ENCODE measurements at regions not wholly inside any gene's neighbourhood (a gene's known extent, or its start where the extent isn't known, plus 50 kb on each side); places are given as distances from the start of the nearest gene placed in this dataset.
"Not testable (repeated sequence)": the region's sequence is repeated elsewhere in the genome, so short reads cannot be mapped to it uniquely, and the experiment has no call there.

DNA sequence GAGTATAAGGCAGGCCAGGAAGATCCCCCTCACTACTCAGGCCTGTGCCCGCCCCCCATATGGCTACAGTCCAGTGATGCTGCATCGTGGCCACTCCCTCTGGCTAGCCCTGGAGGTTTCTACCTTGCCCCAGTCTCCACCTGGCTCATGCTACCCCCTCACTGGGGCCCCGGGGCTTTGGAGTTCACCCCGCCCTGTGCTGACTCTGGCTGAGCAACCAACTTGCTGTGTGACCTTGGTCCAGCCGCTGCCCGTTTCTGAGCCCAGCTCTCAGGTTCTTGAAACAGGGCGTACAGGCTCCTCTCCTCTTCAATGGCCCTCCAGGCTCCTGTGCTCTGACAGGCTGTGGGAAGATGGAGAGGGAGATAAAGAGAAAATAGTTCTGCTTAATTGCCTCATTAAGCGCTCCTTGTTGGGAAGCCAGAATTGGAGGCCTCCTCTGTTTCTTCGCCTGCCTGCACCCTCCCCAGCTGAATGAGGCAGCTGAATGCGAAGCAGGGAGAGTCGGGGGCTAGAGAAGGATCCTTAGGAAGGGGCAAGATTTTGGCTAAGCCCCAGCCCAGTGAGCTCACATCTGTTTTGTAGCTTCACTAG, 138.2 kb upstream of the NCOR2 start:
- DNase-seq = no peak

DNA sequence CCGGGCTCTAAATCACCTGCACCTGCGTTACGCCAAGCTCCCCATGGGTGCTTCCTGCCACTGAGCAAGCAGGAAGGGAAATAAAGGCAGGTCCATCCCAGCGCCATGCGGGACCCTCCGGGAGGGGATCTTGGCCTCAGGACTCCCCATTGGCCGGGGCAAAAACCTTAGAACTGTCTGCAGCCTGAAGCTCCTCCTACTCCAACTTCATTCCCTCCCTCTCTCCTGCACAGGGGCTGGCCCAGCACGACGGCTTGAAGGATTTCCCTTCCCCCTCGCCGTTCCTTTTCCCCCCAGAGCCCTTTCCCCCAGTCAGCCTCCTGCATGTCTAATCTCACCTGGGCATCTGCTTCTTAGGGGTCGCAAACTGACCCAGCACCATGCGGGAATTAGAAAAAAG, 137.2 kb upstream of the NCOR2 start:
- DNase-seq = no peak

DNA sequence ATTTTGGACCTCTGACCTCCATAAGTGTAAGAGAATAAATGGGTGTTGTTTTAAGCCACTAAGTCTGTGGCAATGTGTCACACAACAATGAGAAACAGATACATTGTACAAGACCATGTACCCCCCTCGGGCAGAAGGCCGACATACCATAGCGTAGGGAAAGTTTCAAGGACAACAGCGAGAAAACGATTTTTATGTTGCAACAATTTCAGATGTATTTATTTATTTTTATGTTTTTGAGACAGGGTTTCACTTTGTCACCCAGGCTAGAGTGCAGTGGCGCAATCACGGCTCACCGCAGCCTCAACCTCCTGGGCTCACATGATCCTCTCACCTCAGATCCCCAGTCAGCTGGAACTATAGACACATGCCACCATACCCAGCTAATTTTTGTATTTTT, 136.4 kb upstream of the NCOR2 start:
- DNase-seq = no peak

DNA sequence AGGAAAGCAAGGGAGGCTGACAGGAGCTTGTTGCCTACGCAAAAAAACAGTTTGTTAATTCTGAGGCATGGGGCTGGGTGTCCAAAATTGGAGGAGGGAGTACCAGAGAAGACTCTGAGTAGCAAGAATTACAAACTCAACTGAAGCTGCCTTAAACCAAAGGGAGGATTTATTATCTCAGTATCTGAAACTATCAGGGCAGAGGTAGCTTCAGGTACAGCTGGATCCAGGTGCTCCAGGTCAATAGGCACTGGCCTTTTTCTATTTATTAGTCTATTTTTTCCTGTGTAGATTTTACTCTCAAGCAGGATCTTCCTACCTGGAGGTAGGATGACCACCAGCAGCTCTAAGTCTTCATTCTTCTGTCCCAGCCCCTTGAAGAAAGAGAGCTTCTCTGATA, 135.3 kb upstream of the NCOR2 start:
- DNase-seq = no peak

DNA sequence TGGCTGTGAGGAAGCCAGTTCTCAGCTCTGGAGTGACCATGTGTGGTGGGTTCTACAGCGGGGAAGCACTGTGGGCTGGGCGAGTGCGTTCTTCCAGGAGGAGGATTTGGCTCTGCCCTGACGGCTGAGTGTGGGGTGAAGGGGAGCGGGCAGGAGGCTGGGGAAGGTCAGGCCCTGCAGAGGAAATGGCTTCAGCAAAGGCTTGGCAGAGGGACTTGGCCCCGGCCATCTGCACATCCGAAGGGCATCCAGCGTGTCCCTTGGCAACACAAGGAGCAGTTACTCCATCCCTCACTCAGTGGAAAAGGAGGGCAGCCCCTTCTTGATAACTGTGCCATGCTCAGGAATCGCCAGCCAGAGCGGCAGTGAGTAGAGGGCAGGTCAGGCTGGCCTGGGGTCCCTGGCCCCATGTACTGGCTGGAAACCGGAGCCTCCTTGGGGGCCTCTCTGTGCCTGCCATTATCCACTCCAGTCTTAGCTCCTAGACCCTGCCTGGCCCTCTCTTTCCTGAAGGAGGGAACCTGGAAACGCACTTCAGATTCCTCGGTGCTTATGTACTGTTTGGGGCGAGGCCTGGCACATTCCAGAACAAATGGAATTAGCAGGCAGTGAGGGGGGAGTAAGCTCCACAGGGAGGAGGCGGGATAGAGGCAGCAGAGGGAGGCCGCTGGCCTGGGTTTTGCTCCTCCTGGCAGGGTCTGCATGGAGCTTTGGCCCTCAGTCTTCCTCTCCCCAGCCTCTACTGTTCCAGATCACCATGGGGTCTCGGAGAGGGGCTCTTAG, 133.6 kb upstream of the NCOR2 start:
- peak; percentile 79 for DNase-seq

DNA sequence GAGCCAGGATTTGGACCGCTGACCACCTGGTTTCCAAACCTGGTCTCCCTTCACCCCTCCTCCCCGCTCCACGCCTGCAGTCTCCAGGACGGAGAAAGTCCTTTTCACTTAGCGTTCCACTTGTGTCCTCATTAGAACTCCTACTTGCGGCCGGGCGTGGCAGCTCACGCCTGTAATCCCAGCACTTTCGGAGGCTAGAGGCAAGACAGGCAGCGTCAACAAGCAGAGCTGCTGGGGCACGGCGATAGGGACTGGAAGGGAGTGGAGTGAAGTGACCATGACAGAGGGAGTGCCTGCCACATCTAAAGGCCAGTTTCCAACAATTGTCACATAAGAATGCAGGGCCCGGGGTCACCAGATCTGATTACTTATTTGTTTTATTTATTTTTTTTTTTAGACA, 132.5 kb upstream of the NCOR2 start:
- DNase-seq = no peak

DNA sequence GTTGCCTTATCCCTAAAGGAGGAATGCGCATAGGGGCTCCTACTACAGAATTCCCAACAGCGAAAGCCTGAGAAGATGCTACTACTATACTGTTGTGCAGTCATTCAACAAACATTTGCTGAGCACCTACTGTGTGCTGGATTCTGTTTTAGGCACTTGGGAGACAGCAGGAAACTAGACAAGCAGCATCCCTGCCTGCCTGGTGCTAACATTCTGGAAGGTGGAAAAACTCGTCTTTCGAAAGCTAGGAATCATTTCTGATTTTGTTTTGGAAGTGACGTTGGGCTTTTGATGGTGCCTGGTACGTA, 131.5 kb upstream of the NCOR2 start:
- no peak for DNase-seq

DNA sequence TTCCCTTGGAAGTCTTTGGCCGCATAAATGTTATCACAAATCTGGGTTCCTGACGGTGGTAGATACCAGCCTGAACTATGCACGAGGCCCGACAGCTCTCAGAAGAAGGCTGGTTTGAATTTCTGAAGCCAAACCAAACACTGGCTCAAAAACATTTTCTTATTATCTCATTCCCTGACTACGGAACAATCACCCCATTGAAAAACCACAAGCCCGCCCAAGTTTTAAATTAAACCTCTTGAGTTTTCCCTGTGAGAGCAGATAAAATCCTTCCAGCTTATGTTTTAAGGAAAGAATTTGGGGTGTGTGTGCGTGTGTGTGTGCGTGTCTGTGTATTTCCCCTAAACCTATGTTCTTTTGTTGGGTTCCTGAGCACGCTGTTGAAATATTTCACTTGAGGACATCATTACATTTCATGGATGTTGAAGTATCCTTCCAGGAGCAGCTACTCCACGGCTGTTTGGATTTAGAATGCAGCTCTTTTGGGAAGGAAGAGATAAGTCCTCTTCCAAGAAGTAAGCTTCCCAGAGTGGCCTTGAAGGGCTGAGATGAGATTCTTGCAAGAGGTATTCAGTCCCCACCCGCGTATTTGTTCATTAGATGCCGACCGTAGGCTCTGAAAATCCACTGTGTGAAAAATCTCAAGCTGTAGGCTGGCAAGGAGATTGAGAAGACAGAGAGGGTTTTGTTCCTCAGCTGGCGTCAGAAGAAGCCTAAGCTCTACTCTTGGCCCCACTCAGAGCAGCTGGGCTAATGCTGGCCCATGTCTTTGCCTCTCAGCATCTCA, 131.0 kb upstream of the NCOR2 start:
- no peak for DNase-seq

DNA sequence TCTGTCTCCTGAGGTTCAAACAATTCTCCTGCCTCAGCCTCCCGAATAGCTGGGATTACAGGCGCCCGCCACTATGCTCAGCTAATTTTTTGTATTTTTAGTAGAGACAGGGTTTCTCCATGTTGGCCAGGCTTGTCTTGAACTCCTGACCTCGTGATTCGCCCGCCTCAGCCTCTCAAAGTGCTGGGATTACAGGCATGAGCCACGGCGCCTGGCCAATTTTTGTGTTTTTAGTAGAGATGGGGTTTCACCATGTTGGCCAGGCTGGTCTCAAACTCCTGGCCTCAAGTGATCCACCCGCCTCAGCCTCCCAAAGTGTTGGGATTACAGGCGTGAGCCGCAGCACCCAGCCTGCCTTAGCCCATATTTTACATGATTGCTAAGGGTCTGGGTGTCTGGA, 130.3 kb upstream of the NCOR2 start:
- DNase-seq = not testable (repeated sequence)

DNA sequence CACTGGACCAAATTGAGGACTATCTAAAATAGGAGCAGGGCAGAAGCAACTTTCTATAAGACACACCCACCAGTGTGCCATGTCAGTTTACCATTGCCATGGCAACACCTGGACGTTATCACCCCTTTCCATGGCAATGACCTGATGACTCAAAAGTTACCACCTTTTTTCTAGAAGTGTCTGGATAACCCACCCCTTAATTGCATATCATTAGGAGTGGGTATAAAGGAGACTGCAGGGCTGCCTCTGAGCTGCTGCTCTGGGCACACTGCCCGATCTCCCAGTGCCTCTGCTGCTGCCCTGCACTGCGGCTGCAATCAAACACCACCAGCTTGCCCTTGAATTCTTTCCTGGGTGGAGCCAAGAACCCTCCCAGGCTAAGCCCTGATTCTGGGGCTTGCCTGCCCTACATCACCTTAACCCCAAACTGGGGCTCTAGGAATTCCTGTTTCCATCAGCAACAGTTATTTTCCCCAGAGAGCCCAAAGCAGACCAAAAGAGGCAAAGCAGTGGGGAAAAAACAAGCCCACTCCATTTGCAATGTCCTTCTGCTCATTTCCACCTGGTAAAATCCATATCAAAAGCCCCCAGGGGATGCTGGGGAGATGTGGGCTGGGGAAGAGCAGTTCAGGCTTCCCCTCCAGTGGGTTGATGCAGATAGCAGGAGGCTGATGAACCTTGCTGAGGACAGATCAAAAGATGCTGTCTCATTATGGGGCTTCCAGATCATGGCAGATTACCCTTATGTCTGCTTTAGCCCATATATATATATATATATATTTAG, 129.5 kb upstream of the NCOR2 start:
- DNase-seq = no peak

DNA sequence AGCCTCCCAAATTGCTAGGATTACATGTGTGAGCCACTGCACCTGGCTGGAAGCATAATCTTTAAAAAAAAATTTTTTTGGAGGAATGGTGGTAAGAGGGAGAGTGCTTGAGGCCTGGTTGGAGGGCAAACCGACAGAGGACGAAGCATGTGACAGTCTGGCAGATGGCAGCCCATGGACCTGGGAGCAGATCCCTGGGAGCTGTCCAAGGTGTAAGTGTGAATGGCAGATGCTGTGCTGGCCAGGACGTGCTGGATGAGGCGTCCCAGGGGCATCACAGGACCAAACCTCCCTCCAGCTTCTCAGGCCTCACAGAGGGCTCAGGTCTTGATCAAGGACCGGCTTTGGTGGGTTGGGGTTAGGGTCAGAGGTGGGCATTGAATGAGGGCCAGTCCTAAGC, 128.4 kb upstream of the NCOR2 start:
- no peak for DNase-seq

DNA sequence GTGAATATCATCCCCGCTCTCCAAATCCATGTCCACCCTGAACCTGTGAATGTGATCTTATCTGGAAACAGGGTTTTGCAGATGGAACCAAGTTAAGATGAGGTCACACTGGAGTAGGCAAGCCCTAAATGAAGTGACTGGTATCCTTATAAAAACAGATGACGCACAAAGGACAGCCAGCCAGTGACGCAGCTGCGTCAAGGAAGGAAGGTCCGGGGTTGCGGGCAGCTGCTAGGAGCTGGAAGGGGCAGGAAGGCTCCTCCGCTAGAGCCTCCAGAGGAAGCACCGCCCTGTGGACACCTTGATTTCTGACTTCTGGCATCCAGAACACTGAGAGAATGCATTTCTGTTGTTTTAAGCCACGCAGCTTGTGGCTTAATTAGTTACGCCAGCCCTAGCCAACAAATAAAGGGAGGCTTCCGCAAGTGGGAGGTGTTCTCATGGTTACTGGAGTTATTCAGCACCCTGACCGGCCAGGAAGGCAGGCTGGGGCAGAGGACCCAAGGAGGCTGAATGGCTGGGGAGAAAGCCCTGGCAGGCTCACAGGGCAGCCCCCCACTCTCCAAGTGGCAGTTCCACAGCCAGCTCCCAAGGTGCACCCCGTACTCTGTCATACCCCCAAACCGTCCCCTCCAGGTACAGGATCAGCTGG, 127.6 kb upstream of the NCOR2 start:
- no peak for DNase-seq

DNA sequence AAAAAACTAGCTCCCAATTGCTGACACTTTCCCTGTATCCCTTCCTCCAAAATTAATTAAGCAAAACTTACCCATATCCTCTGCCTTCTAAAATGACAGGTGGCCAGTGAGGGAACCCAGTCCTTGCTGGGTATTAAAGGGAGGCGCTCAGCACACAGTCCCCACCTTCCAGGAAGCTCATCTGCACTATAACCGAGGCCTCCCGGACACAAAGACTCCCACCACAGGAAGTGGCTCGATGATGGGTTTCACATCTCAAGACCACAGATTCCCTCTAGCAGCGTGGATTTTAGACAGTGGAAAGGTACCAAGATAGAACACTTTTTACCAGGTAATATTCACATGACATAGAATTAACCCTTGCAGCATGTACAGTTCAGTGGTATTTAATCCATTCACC, 126.8 kb upstream of the NCOR2 start:
- no peak for DNase-seq

DNA sequence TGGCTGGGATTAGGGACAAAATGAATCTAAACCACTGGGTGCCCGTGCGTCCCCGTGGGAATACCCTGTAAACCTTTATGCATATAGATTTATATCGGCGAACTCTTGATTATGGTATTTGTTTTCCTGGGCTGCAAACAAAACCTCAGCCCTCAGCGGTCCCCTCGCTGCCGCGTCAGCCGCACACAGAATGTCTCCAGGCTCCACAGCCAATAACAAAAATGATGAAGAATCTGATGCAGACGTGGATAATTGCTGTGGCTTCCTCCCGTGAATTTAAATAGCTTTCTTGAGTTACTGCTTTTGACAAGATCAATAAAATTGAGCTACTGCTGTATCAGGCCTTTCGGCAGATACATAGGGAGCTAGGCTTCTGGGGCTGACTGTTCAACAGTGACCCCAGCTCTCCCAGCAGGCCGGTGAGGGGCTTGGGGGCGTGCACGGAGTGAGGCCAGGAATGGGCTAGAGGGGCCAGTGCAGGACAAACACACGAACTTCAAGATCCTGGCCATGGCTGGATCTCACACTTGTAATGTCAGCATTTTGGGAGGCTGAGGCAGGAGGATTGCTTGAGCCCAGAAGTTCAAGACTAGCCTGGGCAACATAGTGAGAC, 125.8 kb upstream of the NCOR2 start:
- no peak for DNase-seq

DNA sequence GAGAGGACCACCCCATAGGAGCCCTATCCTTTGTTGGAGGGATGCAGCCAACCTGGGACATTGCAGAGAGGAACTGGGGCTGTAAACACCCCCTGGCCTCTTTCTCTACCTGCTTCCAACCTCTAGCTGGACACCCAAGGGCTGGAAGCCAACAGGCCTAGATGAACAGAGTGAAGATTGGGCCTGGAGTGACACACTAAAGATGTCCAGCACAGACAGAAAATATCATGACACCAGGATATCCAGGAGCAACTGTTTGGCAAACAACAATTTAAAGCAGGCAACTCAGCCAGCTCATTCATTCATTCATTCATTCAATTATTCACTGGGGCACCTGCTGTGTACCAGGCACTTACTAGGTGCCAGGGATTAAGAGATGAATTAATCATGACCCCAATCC, 125.0 kb upstream of the NCOR2 start:
- no peak for DNase-seq

DNA sequence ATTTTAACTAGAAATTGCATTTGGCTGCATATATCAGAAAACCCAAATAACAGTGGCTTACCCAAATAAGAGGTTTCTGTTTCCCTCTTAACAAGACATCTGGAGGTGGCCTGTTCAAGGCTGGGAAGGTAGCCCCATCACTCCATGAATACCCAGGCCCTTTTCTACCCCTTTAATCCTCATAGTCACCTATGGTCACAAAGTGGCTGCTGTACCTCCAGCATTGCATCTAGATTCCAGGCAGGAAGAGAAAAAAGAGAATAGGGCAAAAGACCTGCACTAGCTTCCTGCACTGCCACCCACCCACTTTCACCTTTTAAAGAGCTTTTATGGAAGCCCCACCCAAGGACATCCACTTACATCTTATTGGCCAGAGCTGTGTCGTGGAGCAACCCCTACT, 124.0 kb upstream of the NCOR2 start:
- no peak for DNase-seq

DNA sequence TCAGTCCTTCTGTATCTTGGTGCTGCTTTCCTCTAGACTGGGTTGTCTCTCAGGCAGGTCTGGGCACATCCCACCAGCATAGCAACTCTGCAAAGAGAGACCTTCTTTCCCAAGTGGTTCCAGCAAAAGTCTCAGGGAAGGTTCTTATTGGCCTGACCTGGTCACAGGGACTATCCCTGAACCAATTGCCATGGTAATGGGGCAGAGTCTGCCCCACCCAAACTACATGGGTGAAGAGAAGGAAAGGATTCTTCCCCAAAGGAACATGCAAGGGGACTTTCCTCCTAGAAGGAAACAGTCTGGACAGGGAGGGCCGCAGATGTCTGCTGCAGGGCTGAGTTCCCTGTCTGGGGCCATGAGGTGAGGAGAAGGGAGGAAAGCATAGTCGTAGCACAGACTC, 122.2 kb upstream of the NCOR2 start:
- no peak for DNase-seq

DNA sequence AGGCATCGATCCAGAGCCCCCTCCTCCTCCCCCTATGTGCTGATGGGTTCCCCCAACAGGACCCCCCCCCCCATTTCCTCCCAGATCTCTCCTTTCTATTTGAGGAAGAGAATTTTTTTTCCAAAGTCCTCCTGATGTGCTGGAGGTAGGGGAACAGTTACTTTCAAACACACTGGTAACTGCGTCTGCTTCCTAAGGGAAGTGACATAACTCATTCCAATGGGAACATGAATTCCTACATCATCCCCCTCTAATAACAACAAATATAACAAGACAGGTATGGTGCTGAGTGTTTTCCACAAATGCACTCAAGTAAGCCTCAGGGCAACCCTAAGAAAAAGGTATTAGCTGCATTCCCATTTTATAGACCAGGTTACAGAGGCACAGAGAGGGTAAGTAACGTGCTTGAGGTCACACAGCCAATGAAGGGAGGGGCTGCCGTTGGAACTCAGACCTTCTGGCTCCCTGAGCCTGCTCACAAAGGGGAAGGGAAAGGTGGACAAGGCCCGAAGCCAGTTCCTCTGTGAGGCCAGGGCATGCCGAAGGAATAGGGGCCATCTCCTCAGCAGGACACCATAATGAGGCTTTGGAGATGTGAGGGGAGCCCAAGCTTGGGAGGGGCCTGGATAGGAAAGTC, 121.1 kb upstream of the NCOR2 start:
- DNase-seq = no peak

DNA sequence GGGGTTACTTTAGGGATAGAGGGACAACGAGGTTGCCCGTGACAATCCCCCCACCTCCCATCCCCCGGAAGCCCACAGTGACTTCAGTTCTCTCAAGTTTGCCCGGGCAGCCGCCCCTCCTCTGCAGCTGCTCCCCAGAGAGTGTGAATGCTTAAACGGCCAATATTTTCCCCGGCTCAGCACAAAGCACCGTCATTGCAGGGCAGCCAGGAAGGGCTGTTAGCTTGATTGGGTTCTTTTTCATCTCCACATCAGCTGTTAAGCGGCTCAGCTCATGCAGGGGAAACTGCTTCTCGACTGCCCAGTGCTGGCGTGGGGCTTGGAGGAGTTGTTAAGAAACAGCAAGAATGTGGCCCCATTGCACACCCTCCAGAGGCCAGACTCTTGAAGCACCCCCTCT, 120.5 kb upstream of the NCOR2 start:
- DNase-seq = peak; percentile 68

DNA sequence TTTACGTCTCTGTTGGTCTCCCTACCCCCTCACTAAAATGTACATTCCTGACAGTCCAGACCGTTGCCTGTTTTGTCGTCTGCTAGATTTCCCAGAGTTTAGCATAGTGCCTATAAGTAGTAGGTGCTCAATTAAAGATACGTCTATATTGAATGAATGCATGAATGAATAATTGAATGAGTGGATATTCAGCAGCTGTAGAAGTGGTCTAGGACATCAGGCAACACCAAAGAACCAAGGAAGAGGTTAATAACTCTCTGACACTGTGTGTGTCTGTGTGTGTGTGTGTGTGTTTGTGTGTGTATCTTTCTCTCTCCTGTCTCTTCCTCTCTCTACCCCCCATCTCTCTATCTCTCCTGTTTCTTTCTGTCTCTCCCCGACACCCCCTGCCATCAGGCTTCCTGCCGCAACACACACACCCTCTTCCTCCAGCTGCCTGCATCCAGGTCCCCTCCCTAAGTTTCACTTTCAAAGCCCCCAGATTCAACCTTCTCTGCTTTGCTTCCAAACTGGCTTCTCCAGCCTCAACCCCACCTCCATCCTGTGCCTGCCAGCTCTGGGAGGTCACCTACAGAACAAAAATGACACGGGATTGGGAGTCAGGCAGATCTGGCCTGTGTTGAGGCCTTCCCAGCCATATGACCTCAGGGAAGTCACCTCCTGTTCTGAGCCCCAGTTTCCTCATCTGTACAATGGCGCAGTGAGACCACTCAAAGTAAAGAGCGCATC, 119.9 kb upstream of the NCOR2 start:
- no peak for DNase-seq

Measured in hindlimb muscle (tissue), 1 donor.